Adipose tissue (tissue), 3 donors: ENCODE measurements at regions not wholly inside any gene's neighbourhood (a gene's known extent, or its start where the extent isn't known, plus 50 kb on each side); places are given as distances from the start of the nearest gene placed in this dataset.
A peak's percentile ranks its signal among the peaks of the same experiment; 100 is the strongest.
"Not testable (repeated sequence)": the region's sequence is repeated elsewhere in the genome, so short reads cannot be mapped to it uniquely, and the experiment has no call there.

Experiments
- H3K27ac ChIP-seq: one replicate; pipeline ENCODE4 v1.5.1; 2013; ENCODE audit warnings: low read depth, low read length
- WGBS, 3 donors: extraction: QIAGEN DNeasy Blood & Tissue Kit; methylation state at CpG; one replicate each; pipeline ENCODE4 v1.1.7; 2013; 5-methylcytosine and 5-hydroxymethylcytosine counted together
- donor health status: healthy with polysubstance abuse.
- donor health status: Bipolar disorder and iron deficiency.
- donor health status: healthy.

DNA sequence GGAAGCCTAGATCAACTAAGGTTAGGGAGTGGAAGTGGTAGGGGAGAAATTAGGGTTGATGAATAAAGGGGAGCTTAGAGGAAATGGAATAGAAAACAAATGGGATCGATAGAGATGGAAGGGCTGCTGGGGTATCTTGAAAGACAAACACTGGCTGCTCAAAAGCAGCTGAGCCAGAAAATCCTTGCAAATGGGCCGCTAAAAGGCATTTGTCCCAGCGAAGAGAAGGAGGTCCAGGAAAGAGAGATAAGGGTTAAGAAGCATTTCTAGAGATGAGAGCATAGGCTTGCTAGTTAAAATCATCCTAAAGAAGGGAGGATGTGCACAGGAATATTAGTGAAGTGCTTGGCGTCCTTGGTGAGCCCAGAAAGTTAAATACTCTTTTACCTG lies 258.0 kb upstream of the CBLB start:
- WGBS, 3 donors = 42 to 85% (median 85%) methylated on average over 4 of the region's 4 CpGs
- H3K27ac ChIP-seq = no peak overlapping the region

- WGBS, 3 donors = 34 to 52% (median 52%) methylated on average over 2 of the region's 2 CpGs
- no peak overlapping the region for H3K27ac ChIP-seq
These were observed 261.1 kb upstream of the CBLB start for GRCh38 chr3:106129939-106130338.

DNA sequence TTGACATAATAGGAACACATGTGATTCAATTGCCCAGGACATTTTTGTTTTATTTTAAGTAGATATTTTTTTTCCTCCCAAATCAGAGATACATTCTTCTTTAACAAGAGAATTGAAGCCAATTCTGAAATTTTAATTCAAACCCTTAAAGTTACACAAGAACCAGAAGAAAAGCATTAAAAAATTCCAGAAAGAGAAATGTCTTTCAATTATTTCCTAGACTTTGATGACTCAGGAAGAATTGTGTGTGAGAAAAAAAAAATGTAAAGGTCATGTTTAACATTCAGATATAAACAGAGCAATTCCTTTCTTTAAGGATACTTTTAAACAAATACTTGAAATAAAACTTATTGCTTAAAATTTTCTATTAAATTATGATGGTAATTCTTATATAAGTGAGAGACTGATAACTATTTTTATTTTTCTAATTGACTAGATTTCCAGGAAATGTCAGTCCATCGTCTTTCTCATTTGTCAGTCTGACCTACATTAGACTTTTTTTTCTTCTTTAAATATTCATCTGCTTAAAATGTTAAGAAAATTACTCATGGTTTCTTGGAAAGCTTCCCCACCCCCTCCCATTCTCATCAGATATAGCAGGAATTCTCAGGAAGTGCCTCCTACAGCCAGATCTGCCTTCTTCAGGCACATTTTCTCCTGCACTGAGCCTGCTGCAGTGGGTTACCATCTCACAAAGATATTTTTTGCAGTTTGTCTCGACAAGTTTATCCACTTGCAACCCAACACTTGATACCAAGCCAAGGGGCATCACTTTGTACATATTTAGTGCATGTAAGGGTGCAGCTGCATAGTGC lies 261.8 kb upstream of the CBLB start:
- peak overlapping the region; percentile 3 for H3K27ac ChIP-seq
- WGBS, 3 donors = 32 to 42% (median 39%) methylated on average over 2 of the region's 2 CpGs

DNA sequence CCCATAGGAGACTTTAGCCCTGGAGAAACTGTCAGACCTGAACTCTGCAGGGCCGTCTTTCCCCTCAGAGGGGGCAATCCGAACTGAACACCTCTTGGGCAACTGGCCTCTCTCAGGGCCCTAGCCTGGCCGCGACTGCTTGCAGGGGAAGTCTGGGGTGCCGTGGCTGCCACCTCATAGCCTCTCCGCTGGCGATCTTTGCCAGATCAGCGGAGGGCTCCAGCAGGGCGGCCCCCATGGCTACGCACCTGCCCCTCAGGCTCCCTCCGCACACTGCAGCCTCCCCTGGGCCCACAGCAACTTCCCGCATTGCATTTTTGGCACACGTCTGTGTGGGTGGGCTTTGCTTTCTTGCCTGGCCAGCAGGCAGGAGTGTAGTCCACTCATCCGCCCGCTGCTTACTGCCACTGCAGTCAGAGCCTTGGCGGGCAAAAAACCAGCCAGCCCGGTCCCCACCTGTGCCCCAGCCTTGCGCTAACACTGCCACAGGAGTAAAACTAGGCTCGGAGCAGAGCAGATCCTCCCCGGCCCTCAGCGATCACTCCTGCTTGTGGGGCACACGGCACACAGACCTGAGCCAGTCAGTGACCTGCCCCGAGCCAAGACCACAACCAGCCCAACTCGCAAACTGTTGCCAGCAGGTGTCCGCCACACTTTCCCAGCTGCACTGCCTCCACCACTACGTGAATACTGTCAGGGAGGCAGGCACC lies 266.8 kb upstream of the CBLB start:
- no peak overlapping the region for H3K27ac ChIP-seq
- WGBS, 3 donors = 86 to 97% (median 97%) methylated on average over 26 of the region's 26 CpGs

- no peak overlapping the region for H3K27ac ChIP-seq
- 24 to 62% (median 59%) methylated on average over 1 of the region's 1 CpG for WGBS, 3 donors
These were observed 271.0 kb upstream of the CBLB start for GRCh38 chr3:106139826-106140225.

GRCh38 chr3:106140431-106140830 lies 271.6 kb upstream of the CBLB start:
- no peak overlapping the region for H3K27ac ChIP-seq

- no peak overlapping the region for H3K27ac ChIP-seq
- 77 to 93% (median 90%) methylated on average over 2 of the region's 2 CpGs for WGBS, 3 donors
These were observed 275.2 kb upstream of the CBLB start for GRCh38 chr3:106144030-106144429.

GRCh38 chr3:106148440-106149082 lies 279.7 kb upstream of the CBLB start:
- H3K27ac ChIP-seq = not testable (repeated sequence)
- 91 to 98% (median 97%) methylated on average over 18 to 28 of the region's 28 CpGs for WGBS, 3 donors

- WGBS, 3 donors = 66 to 99% (median 91%) methylated on average over 3 of the region's 3 CpGs
- H3K27ac ChIP-seq = no peak overlapping the region
These were observed 288.6 kb upstream of the CBLB start for GRCh38 chr3:106157411-106157810.

DNA sequence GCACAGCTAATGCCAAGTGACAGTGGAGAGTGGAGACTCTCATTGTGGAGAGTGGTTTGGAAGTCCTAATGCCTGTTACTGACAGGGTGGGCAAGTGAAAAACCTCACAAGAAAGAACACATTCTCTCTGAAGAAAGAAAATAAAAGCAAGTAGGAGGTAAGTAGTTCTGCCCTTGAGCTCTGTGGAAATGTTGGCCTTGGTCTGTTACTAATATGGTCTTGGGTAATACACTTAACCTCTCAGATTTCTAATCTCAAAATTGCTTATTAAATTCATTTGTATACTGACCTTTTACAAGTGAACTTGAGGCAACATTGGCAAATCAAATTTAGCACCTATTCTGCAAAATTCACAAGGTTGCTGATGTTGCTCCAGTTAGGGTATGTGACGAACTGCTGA lies 291.6 kb upstream of the CBLB start:
- 69 to 100% (median 94%) methylated on average over 1 of the region's 1 CpG for WGBS, 3 donors

GRCh38 chr3:106161246-106161645 lies 292.4 kb upstream of the CBLB start:
- H3K27ac ChIP-seq = no peak overlapping the region
- 40 to 68% (median 64%) methylated on average over 4 of the region's 4 CpGs for WGBS, 3 donors

More for the DNA sequence above, 291.6 kb upstream of the CBLB start:
- H3K27ac ChIP-seq = no peak overlapping the region

GRCh38 chr3:106167728-106168127 lies 298.9 kb upstream of the CBLB start:
- H3K27ac ChIP-seq = no peak overlapping the region
- 86 to 94% (median 94%) methylated on average over 8 of the region's 8 CpGs for WGBS, 3 donors

- WGBS, 3 donors = 63 to 89% (median 83%) methylated on average over 5 of the region's 5 CpGs
- no peak overlapping the region for H3K27ac ChIP-seq
These were observed 300.3 kb upstream of the CBLB start for GRCh38 chr3:106168962-106169750.

GRCh38 chr3:106170636-106171035 lies 301.8 kb upstream of the CBLB start:
- WGBS, 3 donors = 80 to 86% (median 84%) methylated on average over 1 of the region's 1 CpG
- H3K27ac ChIP-seq = no peak overlapping the region

- WGBS, 3 donors = 85 to 89% (median 86%) methylated on average over 4 of the region's 4 CpGs
- H3K27ac ChIP-seq = no peak overlapping the region
These were observed 303.3 kb upstream of the CBLB start for GRCh38 chr3:106172101-106172500.

DNA sequence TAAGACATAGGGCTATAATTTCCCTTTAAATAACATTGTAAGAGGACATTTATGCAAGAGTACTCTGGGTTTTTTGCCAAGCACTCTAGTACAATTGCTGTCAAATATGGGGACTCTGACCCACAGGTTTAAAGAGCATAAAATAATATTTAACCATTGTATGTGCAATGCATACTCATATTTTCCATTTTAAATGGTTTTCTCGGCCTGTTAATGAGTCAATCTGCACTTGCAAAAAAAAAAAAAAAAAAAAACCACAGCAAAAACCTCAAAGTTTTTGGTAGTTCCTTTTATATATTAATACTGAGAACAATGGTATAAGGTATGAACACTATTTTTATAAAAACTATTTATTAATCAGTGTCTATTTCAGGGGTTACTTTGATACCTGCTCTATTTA lies 304.0 kb upstream of the CBLB start:
- H3K27ac ChIP-seq = no peak overlapping the region
- 42 to 68% (median 46%) methylated on average over 1 of the region's 1 CpG for WGBS, 3 donors

GRCh38 chr3:106175276-106175675 lies 306.5 kb upstream of the CBLB start:
- 68 to 90% (median 90%) methylated on average over 1 of the region's 1 CpG for WGBS, 3 donors
- no peak overlapping the region for H3K27ac ChIP-seq

DNA sequence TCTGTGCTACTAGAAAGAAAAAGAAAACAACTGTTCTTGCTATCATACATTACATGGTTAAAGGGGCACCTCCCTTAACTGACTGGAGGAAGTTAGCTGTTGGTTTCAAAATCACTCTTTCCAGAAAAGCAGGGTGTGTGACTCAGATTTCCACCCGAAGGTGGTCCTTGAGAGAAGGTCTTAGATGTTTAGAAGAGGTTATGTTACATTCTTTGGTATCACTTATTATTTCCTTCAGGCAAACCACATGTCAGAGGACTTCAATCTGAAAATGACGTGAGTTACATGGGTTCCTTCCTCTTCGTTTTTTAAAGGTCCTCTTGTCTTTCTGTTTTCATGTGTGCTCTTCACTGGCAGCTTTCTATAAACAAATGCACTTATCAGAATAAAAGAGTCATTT lies 307.9 kb upstream of the CBLB start:
- 12 to 24% (median 17%) methylated on average over 3 of the region's 3 CpGs for WGBS, 3 donors
- H3K27ac ChIP-seq = no peak overlapping the region
